PFSK-1 (cell line): ENCODE measurements at regions not wholly inside any gene's neighbourhood (a gene's known extent, or its start where the extent isn't known, plus 50 kb on each side); places are given as distances from the start of the nearest gene placed in this dataset.

Experiments
- FOXP2 ChIP-seq: optimal IDR thresholded peaks from 2 replicates; pipeline ENCODE3; 2011; ENCODE audit warnings: borderline replicate concordance, control low read depth, inconsistent platforms; ENCODE audit not compliant: insufficient read depth; ENCODE audit errors: extremely low read length, extremely low read depth
- POLR2AphosphoS5 ChIP-seq: IDR thresholded peaks from 2 replicates; pipeline ENCODE4 v1.6.1; 2012; ENCODE audit warnings: low read depth, mild to moderate bottlenecking, control low read depth, low read length, moderate library complexity
- REST ChIP-seq, 2 experiments: IDR thresholded peaks; 2 replicates each; pipeline versions ENCODE4 v1.6.1 to v1.8.0; 2011 to 2012; ENCODE audit warnings: low read depth in 2 of 2, low read length in 2 of 2, control low read depth in 1 of 2, inconsistent platforms in 1 of 2, mild to moderate bottlenecking in 1 of 2, moderate library complexity in 1 of 2; ENCODE audit not compliant: insufficient read depth in 1 of 2
- SIN3A ChIP-seq: IDR thresholded peaks from 2 replicates; pipeline ENCODE4 v1.6.1; 2012; ENCODE audit warnings: mild to moderate bottlenecking, low read length, moderate library complexity, borderline replicate concordance; ENCODE audit not compliant: insufficient read depth
- TAF1 ChIP-seq: IDR thresholded peaks from 2 replicates; pipeline ENCODE4 v1.6.1; 2012; ENCODE audit warnings: low read length, control low read depth, borderline replicate concordance; ENCODE audit not compliant: insufficient read depth

DNA sequence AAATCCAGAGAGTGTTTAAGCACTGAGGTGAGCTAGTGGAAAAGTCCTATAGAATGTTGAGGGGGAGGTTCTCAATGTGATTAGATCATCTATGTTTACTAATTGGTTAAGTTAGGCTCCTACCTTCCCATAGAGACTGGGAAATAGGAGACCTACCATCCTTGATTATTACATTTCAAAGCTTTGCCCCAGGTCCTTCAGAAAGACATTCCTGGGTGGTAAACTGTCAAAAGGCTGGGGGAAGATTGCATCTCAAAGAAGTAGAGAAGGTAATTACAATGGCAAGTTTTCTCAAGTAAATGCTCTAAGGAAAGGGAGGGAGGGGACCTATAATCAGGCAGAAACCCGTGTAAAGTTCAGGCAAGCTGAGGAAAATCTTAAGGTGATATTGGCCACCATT is 247.8 kb upstream of the SMIM30 start:
- TF ChIP-seq FOXP2 = no peak
- no peak for TF ChIP-seq POLR2AphosphoS5
- no peak for TF ChIP-seq TAF1
- no peak for TF ChIP-seq REST (IDR thresholded peaks at IDR 0.05; ENCODE audit: insufficient read depth in 1 of 2, low read depth in 2 of 2, low read length in 2 of 2)
- TF ChIP-seq SIN3A = no peak

DNA sequence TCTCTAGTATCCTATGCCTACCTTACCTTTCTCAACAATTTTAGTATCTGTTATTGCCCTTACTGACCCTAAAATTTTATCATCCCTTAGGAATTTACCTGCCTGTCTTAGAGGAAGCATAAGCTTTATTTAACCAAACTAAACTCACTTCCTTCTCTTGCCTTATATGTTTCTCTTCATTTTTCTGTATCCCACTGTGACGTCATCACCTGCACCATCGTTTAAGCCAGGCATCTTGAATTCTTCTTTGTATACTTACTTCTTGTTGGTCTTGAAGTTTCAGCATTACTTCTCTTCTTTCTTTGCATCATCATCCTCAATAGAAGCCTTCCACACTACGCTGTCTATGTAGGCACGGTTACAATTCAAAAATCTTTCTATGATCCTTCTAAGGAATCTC is 231.0 kb upstream of the SMIM30 start:
- no peak for TF ChIP-seq SIN3A

DNA sequence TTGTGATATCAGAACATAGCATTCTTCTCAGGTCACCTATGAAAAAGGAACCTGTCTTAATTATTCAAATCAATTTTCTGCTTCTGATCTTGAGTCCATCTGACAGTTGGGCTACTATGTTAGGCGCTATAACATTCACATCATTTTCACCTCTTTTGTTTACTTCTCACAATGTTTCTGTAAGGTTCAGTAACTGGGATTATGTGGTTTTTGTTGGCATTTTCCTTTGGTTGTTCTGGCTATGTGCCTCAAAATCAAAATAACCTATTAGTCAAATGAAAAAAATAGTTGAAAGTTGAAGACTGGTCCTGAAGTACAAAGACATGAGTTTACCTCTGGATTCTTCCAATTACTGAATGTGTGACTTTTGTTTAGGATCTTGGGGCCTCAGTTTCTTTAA is 221.3 kb upstream of the SMIM30 start:
- TF ChIP-seq SIN3A = no peak
- no peak for TF ChIP-seq TAF1
- no peak for TF ChIP-seq POLR2AphosphoS5
- TF ChIP-seq REST (IDR thresholded peaks at IDR 0.05; ENCODE audit: insufficient read depth in 1 of 2, low read depth in 2 of 2, low read length in 2 of 2) = no peak
- no peak for TF ChIP-seq FOXP2

GRCh38 chr7:113338071-113338696 is 219.8 kb upstream of the SMIM30 start:
- no peak for TF ChIP-seq REST (IDR thresholded peaks at IDR 0.05; ENCODE audit: insufficient read depth in 1 of 2, low read depth in 2 of 2, low read length in 2 of 2)
- TF ChIP-seq FOXP2 = no peak
- TF ChIP-seq TAF1 = no peak
- no peak for TF ChIP-seq SIN3A
- TF ChIP-seq POLR2AphosphoS5 = no peak

DNA sequence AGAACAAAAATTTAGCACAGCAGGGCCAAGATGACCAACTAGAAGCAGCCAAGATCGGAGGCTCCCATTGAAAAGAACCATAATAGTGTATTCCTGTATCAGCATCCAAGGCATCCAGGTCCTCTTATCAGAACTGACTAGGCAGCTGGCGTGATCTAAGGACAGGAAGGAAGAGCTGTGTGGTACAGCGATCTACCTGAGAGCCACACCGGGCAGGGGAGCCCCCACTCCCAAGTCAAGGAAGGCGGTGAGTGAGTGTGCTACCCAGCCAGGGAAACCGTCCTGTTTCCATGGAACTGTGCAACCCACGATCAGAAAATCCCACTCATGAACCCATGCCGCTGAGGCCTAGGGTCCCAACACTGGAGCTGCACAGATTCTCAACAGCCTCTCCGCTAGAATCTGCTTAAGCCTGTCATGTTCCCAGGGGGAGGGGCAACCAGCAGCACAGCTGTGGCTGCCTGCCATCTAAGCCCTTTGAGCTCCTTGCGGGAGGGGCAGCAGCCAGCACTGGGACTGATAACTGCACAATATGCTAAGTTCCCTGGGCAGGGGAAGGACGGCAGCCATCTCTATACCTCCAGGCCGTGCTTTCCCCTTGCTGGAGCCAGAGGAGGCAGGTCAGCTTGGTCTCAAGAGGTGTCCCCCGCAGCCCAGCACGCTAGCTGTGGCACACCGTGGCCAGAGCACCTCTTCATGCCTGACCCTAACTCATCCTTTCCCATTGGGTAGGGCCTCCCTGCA is 213.0 kb upstream of the SMIM30 start:
- TF ChIP-seq FOXP2 (no peak), TAF1 (no peak), REST (IDR thresholded peaks at IDR 0.05; ENCODE audit: insufficient read depth in 1 of 2, low read depth in 2 of 2, low read length in 2 of 2) (no peak), POLR2AphosphoS5 (no peak), SIN3A (no peak)
